ENCODE measurements at regions not wholly inside any gene's neighbourhood (a gene's known extent, or its start where the extent isn't known, plus 50 kb on each side); places are given as distances from the start of the nearest gene placed in this dataset.

GRCh38 chr11:21968702-21969101, 224.2 kb upstream of the ANO5 start:
- Histone ChIP-seq H3K4me1 (no peaks in the 10 kb centered on the region), H3K36me3 (replicated peaks in 1 of 2; ENCODE audit: insufficient read depth in 1 of 2, low read depth in 2 of 2) (no peaks in the 10 kb centered on the region), H3K27ac (no peak overlapping the region), H3K9me3 (no peaks in the 10 kb centered on the region), H3K4me3 (no peak overlapping the region), H3K27me3 (no peaks in the 10 kb centered on the region)
- intact Hi-C loops (cut with DNase I) = no loop called here
- no peak for ATAC-seq
- 30 to 37% methylated on average over 1 of the region's 1 CpG for WGBS, 2 donors
- no peak for TF ChIP-seq CTCF (IDR thresholded peaks at IDR 0.05)
- TF ChIP-seq POLR2A (IDR thresholded peaks at IDR 0.05) = no peak
- DNase-seq = no peak

DNA sequence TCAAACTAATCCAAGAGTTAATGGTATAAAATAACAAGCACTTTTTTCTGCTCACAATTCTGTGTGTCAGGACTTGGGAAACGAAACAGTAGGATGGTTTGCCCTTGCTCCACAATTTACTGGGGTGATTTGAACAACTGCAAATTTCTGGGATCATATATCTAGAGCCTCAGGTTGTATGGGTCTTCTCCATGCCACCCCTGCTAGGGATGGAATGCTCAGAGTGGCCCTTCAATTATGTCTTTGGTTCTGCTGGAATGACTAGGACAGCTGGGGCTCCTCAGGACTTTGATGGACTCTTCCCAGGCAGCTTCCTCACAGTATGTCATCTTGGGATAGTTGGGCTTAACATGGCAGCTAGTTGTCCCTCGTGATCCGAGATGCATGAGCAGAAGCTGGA, 223.0 kb upstream of the ANO5 start:
- Histone ChIP-seq H3K27me3 (no peaks in the 10 kb centered on the region), H3K36me3 (replicated peaks in 1 of 2; ENCODE audit: insufficient read depth in 1 of 2, low read depth in 2 of 2) (no peaks in the 10 kb centered on the region), H3K4me3 (no peak overlapping the region), H3K4me1 (no peaks in the 10 kb centered on the region), H3K27ac (no peak overlapping the region), H3K9me3 (no peaks in the 10 kb centered on the region)
- WGBS, 2 donors = 62 to 71% methylated on average over 3 of the region's 3 CpGs
- intact Hi-C loops (cut with DNase I) = no loop called here
- no peak for DNase-seq
- TF ChIP-seq CTCF (IDR thresholded peaks at IDR 0.05) = no peak
- TF ChIP-seq POLR2A (IDR thresholded peaks at IDR 0.05) = no peak
- ATAC-seq = no peak

DNA sequence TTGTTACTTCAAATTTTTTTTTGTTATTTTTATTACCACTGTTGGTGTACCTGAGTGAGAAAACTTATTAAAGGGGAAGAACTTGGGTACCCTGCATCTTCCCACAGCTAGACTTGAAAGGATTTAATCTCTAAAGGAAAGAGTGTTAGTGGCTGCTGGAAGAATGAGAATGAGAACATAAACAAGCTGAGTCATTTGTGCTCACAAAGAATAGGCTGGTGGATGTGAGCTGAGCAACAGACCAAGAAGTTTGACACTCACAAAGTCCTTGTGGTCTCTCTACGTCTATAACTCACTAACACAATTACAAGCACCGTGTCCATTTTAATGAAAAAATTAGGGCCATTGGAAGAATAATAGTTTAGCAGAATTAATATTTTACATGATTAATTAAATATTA, 217.6 kb upstream of the ANO5 start:
- H3K27ac ChIP-seq = no peak overlapping the region
- intact Hi-C loops (cut with DNase I) = no loop called here
- no peaks in the 10 kb centered on the region for H3K36me3 ChIP-seq (replicated peaks in 1 of 2; ENCODE audit: insufficient read depth in 1 of 2, low read depth in 2 of 2)
- H3K4me3 ChIP-seq = no peak overlapping the region
- 25 to 29% methylated on average over 2 of the region's 2 CpGs for WGBS, 2 donors
- ATAC-seq (no peak), DNase-seq (no peak)
- no peaks in the 10 kb centered on the region for H3K4me1 ChIP-seq
- no peaks in the 10 kb centered on the region for H3K27me3 ChIP-seq
- no peaks in the 10 kb centered on the region for H3K9me3 ChIP-seq
- TF ChIP-seq CTCF (IDR thresholded peaks at IDR 0.05) (no peak), POLR2A (IDR thresholded peaks at IDR 0.05) (no peak)

GRCh38 chr11:21976210-21976609, 216.7 kb upstream of the ANO5 start:
- no peaks in the 10 kb centered on the region for H3K9me3 ChIP-seq
- H3K27ac ChIP-seq = no peak overlapping the region
- ATAC-seq (no peak), DNase-seq (no peak)
- intact Hi-C loops (cut with DNase I) = no loop called here
- H3K4me3 ChIP-seq = no peak overlapping the region
- H3K4me1 ChIP-seq = no peaks in the 10 kb centered on the region
- H3K36me3 ChIP-seq (replicated peaks in 1 of 2; ENCODE audit: insufficient read depth in 1 of 2, low read depth in 2 of 2) = no peaks in the 10 kb centered on the region
- TF ChIP-seq CTCF (IDR thresholded peaks at IDR 0.05) (no peak), POLR2A (IDR thresholded peaks at IDR 0.05) (no peak)
- WGBS, 2 donors = 75 to 76% methylated on average over 8 of the region's 8 CpGs
- no peaks in the 10 kb centered on the region for H3K27me3 ChIP-seq

GRCh38 chr11:21983431-21983830, 209.5 kb upstream of the ANO5 start:
- ATAC-seq (no peak), DNase-seq (no peak)
- Histone ChIP-seq H3K4me3 (no peak overlapping the region), H3K27ac (no peak overlapping the region), H3K4me1 (no peaks in the 10 kb centered on the region), H3K9me3 (no peaks in the 10 kb centered on the region), H3K27me3 (no peaks in the 10 kb centered on the region), H3K36me3 (replicated peaks in 1 of 2; ENCODE audit: insufficient read depth in 1 of 2, low read depth in 2 of 2) (no peaks in the 10 kb centered on the region)
- no peak for TF ChIP-seq POLR2A (IDR thresholded peaks at IDR 0.05)
- TF ChIP-seq CTCF (IDR thresholded peaks at IDR 0.05) = no peak
- WGBS, 2 donors = 74 to 86% methylated on average over 2 of the region's 2 CpGs
- intact Hi-C loops (cut with DNase I) = no loop called here

All from body of pancreas (tissue), 4 donors.